Activated CD4-positive, alpha-beta T cell treated with anti-CD3 and anti-CD28 coated beads, Interleukin-2, amount 50 U/mL, for 16 hours (primary cell): ENCODE measurements at regions not wholly inside any gene's neighbourhood (a gene's known extent, or its start where the extent isn't known, plus 50 kb on each side); places are given as distances from the start of the nearest gene placed in this dataset.
"Not testable (repeated sequence)": the region's sequence is repeated elsewhere in the genome, so short reads cannot be mapped to it uniquely, and the experiment has no call there.

ENCODE experiments used
- DNase-seq: peaks from one replicate; pipeline ENCODE4 v3.0.0-alpha.2; 2020

DNA sequence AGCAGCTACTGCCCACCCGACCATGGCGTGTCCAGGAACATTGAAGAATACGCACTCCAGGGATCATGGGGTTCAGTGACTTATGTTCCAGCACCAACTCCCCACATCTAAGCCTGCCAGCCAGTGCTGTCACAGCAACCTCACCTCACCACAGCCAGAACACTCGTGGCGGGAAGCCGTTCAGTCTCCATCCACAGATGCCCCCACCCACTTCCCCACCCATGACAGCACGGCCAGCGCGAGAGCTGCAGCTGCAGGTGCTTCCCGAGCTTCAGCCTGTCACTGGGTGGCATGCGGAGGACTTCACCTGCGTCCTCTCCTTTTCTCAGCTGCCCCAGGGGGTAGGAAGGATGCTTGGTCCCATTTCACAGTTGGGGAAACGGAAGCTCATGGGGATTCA is 50.3 kb downstream of the RBFOX3 start:
- no peak for DNase-seq

DNA sequence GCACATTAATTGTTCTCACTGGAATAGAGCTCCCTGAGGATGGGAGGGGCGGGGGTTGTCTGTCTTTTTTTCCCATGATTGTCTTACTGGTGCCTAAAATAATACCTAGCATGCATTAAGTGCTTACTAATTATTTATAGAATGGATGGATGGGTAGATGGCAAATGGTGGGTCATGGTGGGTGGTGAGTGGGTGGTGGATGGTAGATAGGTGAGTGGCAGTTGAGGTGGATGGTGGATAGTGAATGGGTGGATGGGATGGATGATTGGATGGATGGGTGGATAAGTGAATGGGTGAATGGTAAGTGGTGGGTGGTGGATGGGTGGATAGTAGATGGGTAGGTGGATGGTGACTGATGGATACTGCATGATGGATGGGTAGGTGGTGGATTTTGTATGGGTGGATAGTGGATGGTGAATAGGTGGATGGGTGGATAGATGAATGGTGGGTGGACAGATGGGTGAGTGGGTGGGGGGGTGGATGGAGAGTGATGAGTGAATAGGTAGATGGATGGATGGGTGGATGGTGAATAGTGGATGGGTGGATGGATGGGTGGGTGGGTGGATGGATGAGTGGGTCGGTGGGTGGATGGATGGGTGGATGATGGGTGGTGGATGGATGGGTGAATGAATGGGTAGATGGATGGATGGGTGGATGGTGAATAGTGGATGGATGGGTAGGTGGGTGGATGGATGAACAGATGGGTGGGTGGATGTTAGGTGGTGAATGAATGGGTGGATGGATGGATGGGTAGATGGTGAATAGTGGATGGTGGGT is 51.6 kb downstream of the RBFOX3 start:
- DNase-seq = no peak

DNA sequence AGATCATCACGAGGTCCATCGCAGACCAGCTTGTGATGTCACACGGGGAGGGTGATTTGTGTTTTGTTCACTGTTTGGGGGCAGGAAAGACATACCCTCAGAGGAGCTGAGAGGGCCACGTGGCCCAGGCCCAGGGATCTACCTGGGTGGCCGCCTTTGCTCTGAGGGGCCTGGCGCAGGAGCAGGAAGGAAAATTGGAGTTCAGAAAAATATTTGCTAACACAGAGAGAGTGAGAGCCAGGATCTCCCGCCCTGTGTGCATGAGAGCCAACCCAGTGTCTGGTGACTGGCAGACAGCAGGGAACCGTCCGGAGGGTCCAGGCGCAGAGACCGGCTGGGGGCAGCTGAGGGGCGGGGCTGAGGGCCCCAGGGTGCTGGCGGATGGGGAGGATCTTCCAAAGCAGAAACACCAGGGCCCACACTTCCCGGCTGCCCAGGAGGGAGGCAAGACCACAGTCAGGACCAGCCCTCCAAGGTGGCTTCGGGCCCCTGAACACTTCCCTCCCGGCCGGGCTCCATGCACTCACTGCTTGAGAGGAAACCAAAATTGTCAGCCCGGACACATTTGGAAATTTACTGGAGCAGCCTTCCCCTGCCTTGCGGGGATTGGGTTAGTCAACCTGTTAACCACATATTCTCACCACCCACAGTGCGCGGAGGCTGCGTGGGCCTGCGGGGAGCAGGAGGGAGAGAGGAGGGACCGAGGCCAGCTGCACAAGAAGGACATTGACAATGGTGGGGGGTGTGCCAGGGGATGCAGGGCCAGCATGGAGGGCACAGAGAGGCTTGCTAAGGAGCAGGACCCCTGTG is 52.6 kb downstream of the RBFOX3 start:
- DNase-seq = no peak

DNA sequence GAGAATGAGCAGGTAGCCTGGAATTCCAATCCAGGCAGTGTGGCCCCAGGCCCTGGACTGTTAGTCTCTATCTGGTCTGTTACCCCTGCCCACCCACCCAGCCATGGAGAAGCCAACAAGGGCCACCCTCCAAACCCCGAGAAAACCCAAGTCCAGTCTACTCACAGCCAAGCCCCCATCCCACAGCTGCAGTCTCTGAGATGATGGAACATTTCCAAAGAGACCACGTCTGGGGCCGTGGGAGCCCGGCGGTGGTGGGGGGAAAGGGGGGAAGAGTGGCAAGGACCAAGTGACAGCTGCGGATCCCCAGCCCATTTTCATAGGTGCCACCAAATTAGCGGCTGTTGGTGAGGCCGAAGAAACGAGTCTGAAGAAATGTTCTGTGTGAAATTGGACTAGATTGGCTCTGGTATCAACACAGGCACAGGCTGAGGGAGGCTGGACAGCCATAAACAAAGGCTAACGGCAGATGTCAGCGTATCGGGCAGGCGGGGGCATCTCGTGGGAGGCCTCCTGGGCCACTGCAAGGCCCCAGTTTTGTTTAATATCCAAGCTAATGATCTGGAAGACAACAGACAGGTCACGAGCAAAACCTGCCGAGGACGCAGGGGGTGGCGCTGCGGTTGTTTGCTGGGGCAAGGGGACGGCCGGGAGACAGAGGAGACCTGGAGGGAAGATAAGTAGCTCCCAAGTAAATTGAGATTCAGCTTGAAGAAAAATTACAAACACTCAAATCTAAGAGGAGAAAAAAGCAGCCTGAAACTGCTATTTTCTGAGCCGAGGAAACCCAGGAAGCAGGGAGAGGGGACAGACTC is 53.4 kb downstream of the RBFOX3 start:
- no peak for DNase-seq

DNA sequence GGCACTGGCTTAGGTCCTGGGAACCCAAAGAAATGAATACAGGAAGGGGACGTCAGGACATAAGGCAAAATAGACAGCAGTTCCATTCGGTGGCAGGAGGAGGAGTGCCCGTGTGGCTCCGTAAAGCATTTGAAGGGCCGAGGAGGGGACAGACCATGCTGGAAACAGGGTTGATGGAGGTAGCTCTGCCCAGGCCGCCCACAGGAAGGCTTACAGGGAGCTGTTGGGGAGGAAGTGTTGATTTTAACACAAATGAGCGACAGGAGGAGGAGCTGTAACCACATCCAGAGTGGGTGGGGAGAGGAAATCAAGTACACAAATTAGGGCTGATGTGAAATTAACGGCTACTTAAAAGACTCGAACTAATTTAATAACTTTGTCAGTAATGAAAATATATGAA is 54.6 kb downstream of the RBFOX3 start:
- no peak for DNase-seq

DNA sequence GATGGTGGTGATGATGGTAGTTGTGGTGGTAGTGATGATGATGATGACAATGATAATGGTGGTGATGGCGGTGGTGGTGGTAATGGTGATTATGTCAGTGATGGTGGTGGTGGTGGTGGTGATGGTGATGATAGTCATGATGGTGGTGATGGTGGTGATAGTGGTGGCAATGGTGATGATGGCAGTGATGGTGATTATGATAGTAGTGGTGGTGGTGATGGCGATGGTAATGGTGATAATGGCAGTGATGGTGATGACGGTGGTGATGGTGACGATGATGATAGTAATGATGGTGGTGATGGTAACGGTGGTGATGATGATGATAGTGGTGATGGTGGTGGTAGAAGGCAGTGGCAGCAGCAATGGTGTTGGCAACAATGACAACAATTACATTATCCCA is 55.3 kb downstream of the RBFOX3 start:
- DNase-seq = no peak

DNA sequence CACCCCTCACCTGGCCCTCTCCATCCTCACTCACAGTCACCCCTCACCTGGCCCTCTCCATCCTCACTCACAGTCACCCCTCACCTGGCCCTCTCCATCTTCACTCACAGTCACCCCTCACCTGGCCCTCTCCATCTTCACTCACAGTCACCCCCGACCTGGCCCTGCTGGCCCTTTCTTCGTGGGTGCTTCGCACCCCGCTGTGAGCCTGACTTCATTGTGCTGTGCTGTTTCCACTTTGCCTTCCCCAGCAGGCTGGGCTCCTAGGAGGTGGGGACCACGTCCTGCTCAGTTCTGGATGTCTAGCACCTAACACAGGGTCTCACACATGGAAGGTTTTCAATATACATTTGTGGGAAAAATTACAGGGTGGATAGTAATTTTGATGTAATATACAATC is 56.5 kb downstream of the RBFOX3 start:
- DNase-seq = not testable (repeated sequence)

DNA sequence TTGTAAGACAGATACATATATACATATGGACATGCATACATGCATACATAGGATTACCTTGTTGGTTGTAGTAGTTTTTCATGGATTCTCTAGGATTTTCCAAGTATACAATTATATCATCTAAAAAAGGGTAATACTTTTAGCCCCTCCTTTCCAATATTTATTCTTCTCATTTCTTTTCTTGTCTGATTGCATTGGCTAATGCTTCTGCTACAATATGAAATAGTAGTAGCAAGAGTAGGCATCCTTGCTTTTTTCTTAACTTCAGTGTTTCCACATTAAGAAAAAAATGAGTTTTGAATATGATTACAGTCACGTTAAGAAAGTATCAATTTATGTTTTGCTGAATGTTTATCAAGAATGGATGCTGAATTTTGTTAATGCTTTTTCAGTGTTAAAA is 58.0 kb downstream of the RBFOX3 start:
- DNase-seq = no peak

DNA sequence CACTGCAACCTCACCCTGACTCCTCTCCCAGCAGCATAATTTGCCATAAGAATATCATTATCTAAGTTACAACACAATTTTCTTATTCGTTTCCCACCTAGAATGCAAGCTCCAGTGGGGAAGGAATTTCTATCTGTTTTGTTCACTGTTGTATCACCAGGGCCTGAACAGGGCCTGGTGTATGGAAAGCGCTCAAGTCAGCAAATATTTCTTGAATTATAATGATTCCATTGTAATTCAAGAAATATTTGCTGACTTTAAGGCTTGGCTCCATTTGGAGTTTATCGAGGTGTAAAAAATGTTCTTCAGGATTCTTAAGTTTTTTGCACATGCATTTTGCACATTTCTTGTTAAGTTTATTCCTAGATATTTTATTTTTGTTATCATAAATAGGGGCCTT is 58.4 kb downstream of the RBFOX3 start:
- DNase-seq = no peak

DNA sequence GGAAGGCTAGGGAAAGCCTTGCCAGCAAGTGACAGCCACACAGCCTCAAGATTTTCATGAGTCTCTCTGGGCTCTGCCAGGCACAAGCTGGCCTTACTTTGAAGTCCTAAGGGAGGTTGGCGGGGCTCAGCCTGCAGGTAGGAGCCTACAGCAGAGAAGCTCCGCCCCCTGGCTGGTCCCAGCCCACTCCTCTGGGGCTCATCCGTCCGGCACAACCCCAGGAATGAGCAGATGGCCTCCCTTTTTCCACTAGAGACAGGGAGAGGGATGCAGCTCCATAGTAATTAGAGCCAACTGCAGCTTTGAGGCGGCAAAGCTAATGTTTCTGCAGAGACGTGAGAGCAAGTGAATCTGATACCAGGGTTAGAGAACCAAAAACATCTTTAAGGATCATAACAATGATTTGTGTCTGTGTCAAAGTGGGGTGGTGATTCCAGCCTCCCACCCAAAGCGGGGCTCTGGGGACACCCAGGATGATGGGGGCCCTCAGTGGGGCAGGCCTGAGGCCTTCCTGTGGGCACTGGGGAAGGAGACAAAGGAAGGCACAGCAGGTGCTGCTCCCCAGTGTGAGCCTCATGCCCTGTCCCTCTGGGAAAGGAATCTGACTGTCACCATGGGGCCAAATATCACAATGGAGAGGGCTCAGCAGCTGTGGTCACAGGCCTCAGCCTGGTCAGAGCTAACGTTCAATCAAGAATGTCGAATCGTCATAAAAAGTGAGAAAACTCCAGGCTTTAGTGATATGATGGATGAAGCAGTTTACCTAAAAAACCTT is 61.5 kb downstream of the RBFOX3 start:
- no peak for DNase-seq

DNA sequence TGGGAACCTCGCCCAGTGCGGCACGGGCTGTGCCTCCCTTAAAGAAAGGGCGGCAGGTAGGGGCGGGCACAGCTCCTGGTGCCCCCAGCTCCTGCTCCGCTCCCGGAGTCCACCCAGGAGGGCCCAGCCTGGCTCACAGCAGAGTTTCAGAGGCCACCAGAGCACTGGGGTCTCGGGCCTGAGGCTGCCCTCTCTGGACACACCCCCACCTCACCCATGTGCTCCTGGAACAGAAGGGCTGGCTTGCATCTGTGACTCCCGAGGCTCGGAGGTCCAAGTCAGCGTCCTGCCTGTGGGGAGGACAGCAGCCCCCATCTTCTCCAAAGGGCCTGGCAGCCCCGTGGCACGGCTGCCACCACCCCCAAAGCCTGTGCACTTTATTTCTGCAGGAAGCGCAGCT is 62.7 kb downstream of the RBFOX3 start:
- DNase-seq = no peak

DNA sequence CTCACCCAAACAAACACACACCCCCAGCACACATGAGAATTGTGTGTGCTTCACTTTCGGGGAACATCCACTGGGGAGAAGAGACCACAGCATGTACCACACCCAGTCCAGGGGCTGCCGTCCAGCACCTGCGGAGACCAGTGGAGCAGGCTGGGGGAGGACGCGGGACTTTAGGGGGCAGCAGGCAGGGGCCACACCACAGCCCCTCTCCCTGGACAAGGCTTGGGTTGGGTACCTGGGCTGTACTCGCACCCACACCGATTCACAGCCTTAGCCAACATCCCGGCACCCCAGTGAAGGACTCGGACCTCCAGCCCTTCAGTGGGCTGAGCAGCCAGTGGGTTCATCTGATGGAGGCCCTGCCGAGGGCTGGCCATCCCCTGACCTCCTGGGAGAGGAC is 63.3 kb downstream of the RBFOX3 start:
- DNase-seq = no peak

DNA sequence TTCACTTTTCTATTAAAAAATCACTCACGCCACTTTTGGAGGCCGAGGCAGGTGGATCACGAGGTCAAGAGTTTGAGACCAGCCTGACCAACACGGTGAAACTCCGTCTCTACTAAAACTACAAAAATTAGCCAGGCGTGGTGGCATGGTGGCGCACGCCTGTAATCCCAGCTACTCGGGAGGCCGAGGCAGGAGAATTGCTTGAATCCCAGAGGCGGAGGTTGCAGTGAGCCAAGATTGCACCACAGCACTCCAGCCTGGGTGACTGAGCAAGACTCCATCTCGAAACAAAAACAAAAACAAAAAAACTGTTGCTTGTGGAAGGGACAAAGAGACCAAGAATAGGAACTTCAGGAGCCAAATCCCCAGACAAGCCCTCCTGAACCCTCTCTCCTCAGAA is 63.7 kb downstream of the RBFOX3 start:
- DNase-seq = not testable (repeated sequence)

DNA sequence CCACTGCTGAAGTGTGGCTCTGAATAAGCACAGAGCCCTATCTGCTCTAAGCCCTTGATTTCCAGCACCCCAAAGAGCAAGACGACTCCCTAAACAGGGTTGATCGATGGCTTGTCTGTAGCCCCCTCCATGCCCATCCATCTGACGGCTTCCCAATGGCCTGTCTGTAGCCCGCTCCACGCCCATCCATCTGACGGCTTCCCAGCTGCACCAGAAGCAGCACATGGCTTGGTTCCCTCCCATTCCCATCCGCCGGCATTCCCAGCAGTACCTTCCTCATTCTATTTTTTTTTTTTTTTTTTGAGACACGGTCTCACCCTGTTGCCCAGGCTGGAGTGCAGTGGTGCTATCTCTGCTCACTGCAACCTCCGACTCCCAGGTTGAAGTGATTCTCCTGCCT is 64.5 kb downstream of the RBFOX3 start:
- no peak for DNase-seq

DNA sequence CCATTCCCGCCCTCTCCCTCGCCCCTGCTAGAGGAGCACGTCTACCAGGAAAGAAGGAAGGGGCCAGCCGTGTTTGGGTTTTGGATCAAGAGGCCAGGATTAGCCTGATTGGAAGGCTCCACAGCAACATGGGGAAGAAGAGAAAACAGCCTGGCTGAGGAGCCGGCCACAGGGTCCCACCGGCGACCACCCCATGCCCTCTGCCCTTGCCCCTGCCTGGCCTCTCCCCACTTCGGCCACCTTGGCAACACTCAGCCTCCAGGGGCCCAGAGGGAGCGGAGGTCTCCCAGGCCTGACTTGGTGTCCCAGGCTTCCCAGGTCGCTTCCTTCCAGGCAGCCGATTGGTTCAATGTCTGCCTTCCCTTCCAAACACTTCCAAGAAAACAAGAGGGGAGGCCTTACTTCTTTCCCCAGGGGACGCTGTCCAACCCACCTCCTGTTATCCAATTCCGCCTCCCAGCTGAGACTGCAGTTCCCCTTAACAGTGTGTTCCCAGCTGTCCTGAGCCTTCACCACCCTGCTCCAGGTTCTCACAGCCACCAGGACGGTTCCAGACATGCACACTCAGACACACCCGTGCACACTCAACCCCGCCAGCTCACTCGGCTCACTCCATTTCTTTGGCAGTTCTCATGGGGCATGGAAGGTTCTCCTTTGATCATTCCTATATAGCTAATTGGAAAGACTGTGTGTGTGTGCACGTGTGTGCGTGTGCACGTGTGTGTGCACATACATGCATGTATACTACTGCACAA is 65.4 kb downstream of the RBFOX3 start:
- DNase-seq = no peak

DNA sequence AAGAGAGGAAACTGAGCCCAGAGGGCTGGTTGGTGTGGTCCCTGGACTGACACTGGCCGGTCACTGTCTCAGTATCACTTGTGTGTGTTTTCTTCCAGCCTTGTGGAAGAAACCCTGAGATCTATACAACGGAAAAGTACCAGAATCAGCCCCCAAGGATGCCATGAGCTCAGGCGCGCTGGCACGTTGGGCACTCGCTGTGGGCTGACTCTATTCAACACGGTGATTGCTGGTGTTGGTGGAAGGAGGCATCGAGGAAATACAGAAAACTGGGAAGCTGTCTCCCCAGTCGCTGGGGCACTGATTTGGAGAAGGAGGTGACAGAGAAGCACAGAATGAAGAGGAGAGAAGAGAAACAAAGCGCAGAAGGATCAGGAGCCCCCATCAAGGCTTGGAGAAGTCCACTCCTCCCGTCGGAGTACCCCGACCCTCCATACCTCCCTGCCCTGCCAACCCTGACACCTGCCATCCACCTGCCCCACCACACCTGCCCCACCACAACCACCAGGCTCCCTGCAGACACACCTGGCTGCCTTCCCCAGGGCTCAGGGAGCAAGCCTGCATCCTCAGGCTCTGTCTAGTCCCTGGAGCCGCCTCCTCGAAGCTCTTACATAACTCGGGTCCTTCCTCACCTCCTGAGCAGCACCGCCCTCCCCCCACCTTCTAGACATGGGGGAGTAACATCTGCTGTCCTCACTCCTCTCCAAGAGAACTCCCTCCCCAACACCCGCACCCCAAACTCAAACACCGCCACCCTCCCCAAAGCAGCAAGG is 66.5 kb downstream of the RBFOX3 start:
- no peak for DNase-seq

DNA sequence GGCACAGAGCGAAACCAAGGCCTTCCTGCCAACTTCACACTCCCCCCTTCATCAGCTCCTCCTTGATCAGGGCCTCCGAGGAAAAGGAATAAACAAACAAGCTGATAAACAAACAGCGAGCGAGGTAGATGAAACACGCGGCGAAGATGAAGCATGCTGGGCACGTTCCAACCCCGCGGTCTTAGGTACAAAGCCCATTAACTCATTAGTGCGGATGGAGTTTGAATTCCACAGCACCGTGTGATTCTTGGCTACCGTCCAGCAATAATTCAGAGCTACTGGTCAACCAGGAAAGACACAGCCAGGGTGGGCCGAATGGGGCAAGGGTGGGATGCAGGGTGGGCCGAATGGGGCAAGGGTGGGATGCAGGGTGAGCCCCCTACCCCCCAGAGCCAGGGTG is 67.3 kb downstream of the RBFOX3 start:
- no peak for DNase-seq

DNA sequence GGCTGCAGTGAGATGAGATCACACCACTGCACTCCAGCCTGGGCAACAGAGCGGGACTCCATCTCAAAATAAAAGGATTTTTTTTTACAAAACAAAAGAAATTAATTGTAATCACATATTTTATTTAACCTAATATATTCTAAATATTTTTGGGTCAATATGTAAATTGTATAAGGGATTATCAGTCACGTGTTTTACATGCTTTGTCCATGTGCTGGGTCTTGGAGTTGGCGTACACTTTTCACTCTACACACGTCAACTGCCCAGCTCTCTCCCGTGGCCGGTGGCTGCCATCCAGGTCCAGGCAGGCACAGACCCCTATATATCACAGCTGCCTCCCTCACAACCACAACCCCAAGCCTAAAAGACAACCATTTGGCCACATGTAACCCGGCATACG is 68.1 kb downstream of the RBFOX3 start:
- no peak for DNase-seq

DNA sequence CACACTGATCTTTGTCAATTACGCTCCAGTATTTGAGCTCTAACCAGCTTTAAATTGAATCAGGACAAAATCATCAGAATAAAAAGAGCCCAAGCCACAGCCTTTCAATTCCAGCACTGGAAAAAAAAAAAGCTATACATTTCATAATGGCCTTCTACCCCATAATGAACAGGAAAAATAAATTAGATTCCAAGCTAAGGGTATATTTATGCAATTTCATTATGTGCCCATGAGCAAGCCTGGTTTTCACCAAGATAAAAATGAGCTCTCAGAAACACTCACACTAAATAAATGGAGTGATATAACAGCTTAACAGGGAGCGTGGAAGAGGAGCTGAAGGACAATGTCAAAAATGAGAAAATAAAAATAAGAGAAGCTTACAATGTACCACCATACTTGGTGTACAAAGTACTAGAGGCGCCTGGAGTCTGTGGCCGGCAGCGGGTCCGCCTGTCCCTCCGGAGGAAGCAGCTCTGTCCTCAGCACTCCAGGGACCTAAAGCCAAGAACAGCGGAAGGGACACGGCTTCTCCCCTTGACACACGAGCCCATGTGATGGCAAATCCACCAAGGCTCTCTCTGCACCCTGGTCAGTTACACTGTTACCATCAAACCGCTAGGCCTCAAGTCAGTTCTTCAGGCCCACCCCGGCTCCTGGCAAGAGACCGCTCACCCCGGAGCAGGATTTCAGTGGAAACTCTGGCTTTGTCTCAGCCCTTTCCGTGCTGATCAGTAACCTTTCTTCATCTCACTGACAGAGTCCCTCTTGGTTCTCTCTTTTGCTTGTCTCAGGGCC is 69.6 kb downstream of the RBFOX3 start:
- DNase-seq = no peak

DNA sequence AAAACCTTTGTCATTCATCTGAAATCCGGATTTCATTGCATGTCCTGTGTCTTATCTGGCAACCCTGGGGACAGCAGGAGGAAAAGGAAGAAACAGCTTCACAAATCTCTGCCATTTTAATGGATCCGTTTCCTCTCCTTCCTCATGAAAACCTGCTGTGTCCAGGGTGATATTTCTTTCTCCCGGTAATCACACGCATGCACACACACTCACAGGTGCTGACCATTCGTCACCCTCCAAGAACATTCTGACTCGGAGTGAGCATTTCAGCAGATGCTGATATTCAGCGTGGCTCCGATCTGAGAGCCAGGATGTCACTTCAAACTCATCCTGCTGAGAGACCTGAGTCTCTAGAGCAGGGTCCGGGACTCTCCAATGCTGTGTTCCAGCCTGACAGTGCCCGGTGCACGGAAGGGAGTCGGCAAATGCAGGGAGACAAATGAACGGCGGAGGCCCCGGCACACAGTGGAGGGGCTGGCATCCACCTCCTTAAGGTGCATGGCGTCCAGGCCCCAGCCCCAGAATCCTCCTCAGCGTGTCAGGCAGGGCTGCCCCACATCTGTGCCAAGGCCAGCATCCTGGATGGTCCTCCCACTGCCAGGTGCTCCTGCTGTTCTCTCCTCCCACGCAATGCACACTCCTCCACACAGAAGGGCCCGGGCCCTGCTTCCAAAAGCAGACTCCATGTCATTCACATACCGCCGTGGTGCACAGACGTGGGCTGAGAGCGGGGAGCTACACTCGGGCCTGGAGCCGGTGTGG is 70.7 kb downstream of the RBFOX3 start:
- no peak for DNase-seq
